Stimulated activated CD4-positive, alpha-beta T cell treated with anti-CD3 and anti-CD28 coated beads, Interleukin-1b, Interleukin-23, amount 100 ng/mL, for 4 hours (primary cell): ENCODE measurements at regions not wholly inside any gene's neighbourhood (a gene's known extent, or its start where the extent isn't known, plus 50 kb on each side); places are given as distances from the start of the nearest gene placed in this dataset.
"Not testable (repeated sequence)": the region's sequence is repeated elsewhere in the genome, so short reads cannot be mapped to it uniquely, and the experiment has no call there.

Source experiments
- DNase-seq, 2 donors: peaks; one replicate each; pipeline ENCODE4 v3.0.0-alpha.2; 2020; ENCODE audit warnings: low read depth in 2 of 2

GRCh38 chr4:1589098-1589497, 95.0 kb downstream of the FAM53A start:
- DNase-seq, result no peak

GRCh38 chr4:1588306-1588705, 95.8 kb downstream of the FAM53A start:
- DNase-seq, result no peak

- DNase-seq, result no peak
Measured at GRCh38 chr4:1584498-1584897, 99.6 kb downstream of the FAM53A start.

GRCh38 chr4:1583859-1584258, 100.3 kb downstream of the FAM53A start:
- DNase-seq, result no peak

- no peak for DNase-seq
Measured at GRCh38 chr4:1583051-1583785, 100.9 kb downstream of the FAM53A start.

- DNase-seq, result no peak
Measured at GRCh38 chr4:1582227-1582626, 101.9 kb downstream of the FAM53A start.

- peak; percentile 73 to 75 for DNase-seq
Measured at GRCh38 chr4:1581164-1581894, 102.8 kb downstream of the FAM53A start.

- not testable (repeated sequence) for DNase-seq
Measured at GRCh38 chr4:1580692-1581012, 103.5 kb downstream of the FAM53A start.

GRCh38 chr4:1579901-1580691, 104.0 kb downstream of the FAM53A start:
- DNase-seq, result peak; percentile 87 to 92

- DNase-seq, result peak; percentile 56 to 69
Measured at GRCh38 chr4:1579001-1579900, 104.9 kb downstream of the FAM53A start.

- DNase-seq, result no peak
Measured at GRCh38 chr4:1578251-1578773, 105.8 kb downstream of the FAM53A start.

- no peak for DNase-seq
Measured at GRCh38 chr4:1577822-1578217, 106.3 kb downstream of the FAM53A start.

GRCh38 chr4:1576961-1577821, 106.9 kb downstream of the FAM53A start:
- DNase-seq, result no peak

- DNase-seq, result no peak
Measured at GRCh38 chr4:1576304-1576960, 107.7 kb downstream of the FAM53A start.

- DNase-seq, result no peak
Measured at GRCh38 chr4:1575418-1576303, 108.5 kb downstream of the FAM53A start.

- DNase-seq, result no peak
Measured at GRCh38 chr4:1574601-1575417, 109.3 kb downstream of the FAM53A start.

GRCh38 chr4:1573830-1574459, 110.2 kb downstream of the FAM53A start:
- no peak for DNase-seq
